CD8-positive, alpha-beta memory T cell (primary cell): ENCODE measurements at regions not wholly inside any gene's neighbourhood (a gene's known extent, or its start where the extent isn't known, plus 50 kb on each side); places are given as distances from the start of the nearest gene placed in this dataset.

Experiments used
- CTCF ChIA-PET: fragments of 350-600 bp; sonication (Branson Sonifier 250); formaldehyde crosslinking; loops from one replicate; lab custom pipeline; 2021; ENCODE audit warnings: antibody characterized with exemption; lab: Charles Lee
- POLR2A ChIA-PET: fragments of 350-600 bp; sonication (Branson Sonifier 250); formaldehyde crosslinking; loops from one replicate; lab custom pipeline; 2021; ENCODE audit warnings: antibody characterized with exemption; lab: Charles Lee
- DNase-seq, 5 donors: peaks; one replicate each; pipeline versions ENCODE4 v3.0.0 to v3.0.0-alpha.2; 2020 to 2022; ENCODE audit warnings: mixed read lengths in 1 of 5
- H3K27ac ChIP-seq: one replicate; pipeline ENCODE4 v1.7.0; 2013; ENCODE audit warnings: low read depth, mild to moderate bottlenecking, low read length, moderate library complexity
- H3K27me3 ChIP-seq: 2 replicates; pipeline ENCODE4 v1.7.0; 2013; ENCODE audit warnings: low read length, mild to moderate bottlenecking; ENCODE audit not compliant: insufficient read depth, poor library complexity, severe bottlenecking
- H3K36me3 ChIP-seq: 2 replicates; pipeline ENCODE4 v1.7.0; 2013; ENCODE audit warnings: mild to moderate bottlenecking, low read length, moderate library complexity; ENCODE audit not compliant: insufficient read depth
- H3K4me1 ChIP-seq: 2 replicates; pipeline ENCODE4 v1.7.0; 2013; ENCODE audit warnings: mild to moderate bottlenecking, low read length, moderate library complexity; ENCODE audit not compliant: insufficient read depth
- H3K4me3 ChIP-seq: 2 replicates; pipeline ENCODE4 v1.7.0; 2013; ENCODE audit warnings: mild to moderate bottlenecking, low read length
- H3K9me3 ChIP-seq: 2 replicates; pipeline ENCODE4 v1.7.0; 2013; ENCODE audit warnings: mild to moderate bottlenecking, low read length
- H3K27ac Mint-ChIP-seq, 8 donors: one replicate each; pipeline ENCODE4 v1.8.0; 2020 to 2021; ENCODE audit warnings: mixed read lengths in 8 of 8, mild to moderate bottlenecking in 6 of 8, inconsistent platforms in 3 of 8, moderate library complexity in 3 of 8
- H3K27me3 Mint-ChIP-seq, 2 donors: one replicate each; pipeline ENCODE4 v1.8.0; 2020 to 2021; ENCODE audit warnings: mixed read lengths in 2 of 2, mild to moderate bottlenecking in 1 of 2, moderate library complexity in 1 of 2
- H3K36me3 Mint-ChIP-seq, 3 donors: one replicate each; pipeline ENCODE4 v1.8.0; 2020 to 2021; ENCODE audit warnings: mixed read lengths in 3 of 3, inconsistent platforms in 1 of 3, mild to moderate bottlenecking in 1 of 3
- H3K4me1 Mint-ChIP-seq, 3 donors: one replicate each; pipeline ENCODE4 v1.8.0; 2020 to 2021; ENCODE audit warnings: mixed read lengths in 3 of 3, inconsistent platforms in 1 of 3, mild to moderate bottlenecking in 1 of 3
- H3K4me3 Mint-ChIP-seq, 7 donors: one replicate each; pipeline ENCODE4 v1.8.0; 2020 to 2021; ENCODE audit warnings: mixed read lengths in 7 of 7, mild to moderate bottlenecking in 6 of 7, moderate library complexity in 4 of 7, inconsistent platforms in 2 of 7
- H3K9me3 Mint-ChIP-seq, 5 donors: one replicate each; pipeline ENCODE4 v1.8.0; 2020 to 2022; ENCODE audit warnings: mixed read lengths in 5 of 5, mild to moderate bottlenecking in 3 of 5, moderate library complexity in 2 of 5, inconsistent platforms in 1 of 5

DNA sequence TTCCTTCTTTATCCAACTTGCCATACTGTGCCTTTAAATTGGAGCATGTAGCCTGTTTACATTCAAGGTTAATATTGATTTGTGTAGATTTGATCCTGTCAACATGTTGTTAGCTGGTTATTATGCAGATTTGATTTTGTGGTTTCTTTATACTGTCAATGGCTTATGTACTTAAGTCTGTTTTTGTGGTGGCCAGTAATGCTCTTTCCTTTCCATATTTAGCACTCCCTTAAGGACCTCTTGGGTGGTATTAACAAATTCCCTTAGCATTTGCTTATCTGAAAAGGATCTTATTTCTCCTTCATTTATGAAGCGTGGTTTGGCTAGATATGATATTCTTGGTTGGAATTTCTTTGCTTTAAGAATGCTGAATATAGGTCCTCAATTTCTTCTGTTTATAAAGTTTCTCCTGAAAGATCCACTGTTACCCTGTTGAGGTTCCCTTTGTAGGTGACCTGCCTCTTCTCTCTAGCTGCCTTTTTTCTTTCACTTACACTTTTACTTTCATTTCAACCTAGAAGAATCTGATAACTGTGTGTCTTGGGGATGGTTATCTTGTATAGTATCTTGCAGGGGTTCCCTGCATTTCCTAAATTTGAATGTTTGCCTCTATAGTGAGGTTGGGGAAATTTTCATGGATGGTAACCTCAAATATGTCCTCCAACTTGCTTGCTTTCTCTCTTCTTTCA lies 86.9 kb upstream of the NEGR1 start:
- Histone ChIP-seq H3K36me3 (no peaks in the 10 kb centered on the region), H3K27me3 (no peaks in the 10 kb centered on the region), H3K4me3 (no peak overlapping the region), H3K27ac (no peak overlapping the region), H3K9me3 (no peaks in the 10 kb centered on the region), H3K4me1 (no peaks in the 10 kb centered on the region)
- POLR2A ChIA-PET: no interaction called here
- no peak for DNase-seq
- Mint-ChIP-seq H3K36me3 (peaks cover 0 to 4% (median 0%) of the 10 kb centered on the region in 3 donors), H3K4me3 (no peak overlapping the region), H3K4me1 (no peaks in the 10 kb centered on the region), H3K27me3 (peaks cover 0 to 1% of the 10 kb centered on the region in 2 donors), H3K9me3 (peaks cover 3 to 40% (median 5%) of the 10 kb centered on the region in 5 donors), H3K27ac (no peak overlapping the region)
- CTCF ChIA-PET: no interaction called here

DNA sequence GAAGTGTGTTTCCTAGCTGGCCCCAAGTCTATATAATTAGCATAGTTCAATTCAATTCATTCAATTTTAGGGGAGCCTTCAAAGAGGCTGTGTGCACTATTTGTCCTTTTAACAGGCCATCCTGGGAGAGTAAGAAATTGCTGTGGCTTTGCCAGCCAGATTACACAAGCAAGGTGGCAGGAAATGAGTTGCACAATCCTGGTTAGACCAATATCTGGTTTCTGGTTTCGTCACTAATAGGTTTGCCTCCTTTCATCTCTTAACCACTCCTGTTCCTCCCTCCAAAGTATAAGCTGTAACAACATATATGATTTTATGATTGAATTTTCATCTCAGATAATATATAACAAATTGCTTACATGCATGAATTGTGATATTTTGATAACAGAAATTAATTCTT lies 84.1 kb upstream of the NEGR1 start:
- Mint-ChIP-seq H3K36me3 (peaks cover 0 to 4% (median 0%) of the 10 kb centered on the region in 3 donors), H3K27me3 (no peaks in the 10 kb centered on the region), H3K27ac (no peak overlapping the region), H3K9me3 (peaks cover 2 to 40% (median 4%) of the 10 kb centered on the region in 5 donors), H3K4me1 (no peaks in the 10 kb centered on the region), H3K4me3 (no peak overlapping the region)
- no peaks in the 10 kb centered on the region for H3K9me3 ChIP-seq
- H3K27ac ChIP-seq: no peak overlapping the region
- POLR2A ChIA-PET: no interaction called here
- H3K4me3 ChIP-seq: no peak overlapping the region
- no peaks in the 10 kb centered on the region for H3K36me3 ChIP-seq
- DNase-seq: no peak
- H3K27me3 ChIP-seq: no peaks in the 10 kb centered on the region
- no peaks in the 10 kb centered on the region for H3K4me1 ChIP-seq
- CTCF ChIA-PET: no interaction called here

DNA sequence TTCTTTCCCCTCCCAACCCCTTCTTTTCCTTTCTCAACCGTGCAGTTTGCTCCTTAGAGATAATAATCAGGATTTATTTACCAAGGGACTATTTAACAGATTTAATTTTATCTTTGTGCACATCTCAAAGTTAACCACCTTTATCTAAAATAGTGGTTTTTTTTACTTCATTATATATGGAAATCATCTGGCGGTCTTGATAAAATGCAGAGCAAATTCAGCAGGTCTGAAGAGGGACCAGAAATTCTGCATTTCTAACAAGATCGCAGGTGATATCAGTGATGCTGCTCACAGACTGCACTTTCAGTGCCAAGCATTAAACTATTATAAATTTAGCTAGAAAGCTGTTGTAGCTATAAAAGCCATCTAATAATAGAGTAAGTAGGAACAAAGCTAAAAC lies 83.4 kb upstream of the NEGR1 start:
- no peak overlapping the region for H3K4me3 Mint-ChIP-seq
- Histone ChIP-seq H3K4me3 (no peak overlapping the region), H3K27me3 (no peaks in the 10 kb centered on the region), H3K4me1 (no peaks in the 10 kb centered on the region), H3K9me3 (no peaks in the 10 kb centered on the region), H3K27ac (no peak overlapping the region), H3K36me3 (no peaks in the 10 kb centered on the region)
- ChIA-PET POLR2A (no interaction called here), CTCF (no interaction called here)
- peaks cover 0 to 4% (median 0%) of the 10 kb centered on the region in 3 donors for H3K36me3 Mint-ChIP-seq
- H3K27ac Mint-ChIP-seq: no peak overlapping the region
- DNase-seq: no peak
- no peaks in the 10 kb centered on the region for H3K4me1 Mint-ChIP-seq
- no peaks in the 10 kb centered on the region for H3K27me3 Mint-ChIP-seq
- peaks cover 3 to 40% (median 4%) of the 10 kb centered on the region in 5 donors for H3K9me3 Mint-ChIP-seq

GRCh38 chr1:72362538-72362937 lies 80.2 kb upstream of the NEGR1 start:
- Mint-ChIP-seq H3K36me3 (no peaks in the 10 kb centered on the region), H3K27ac (no peak overlapping the region), H3K4me1 (no peaks in the 10 kb centered on the region), H3K9me3 (peaks cover 0 to 24% (median 4%) of the 10 kb centered on the region in 5 donors), H3K27me3 (no peaks in the 10 kb centered on the region), H3K4me3 (no peak overlapping the region)
- ChIA-PET POLR2A (no interaction called here), CTCF (no interaction called here)
- Histone ChIP-seq H3K27ac (no peak overlapping the region), H3K36me3 (no peaks in the 10 kb centered on the region), H3K9me3 (no peaks in the 10 kb centered on the region), H3K4me1 (no peaks in the 10 kb centered on the region), H3K4me3 (no peak overlapping the region), H3K27me3 (no peaks in the 10 kb centered on the region)
- DNase-seq: no peak

DNA sequence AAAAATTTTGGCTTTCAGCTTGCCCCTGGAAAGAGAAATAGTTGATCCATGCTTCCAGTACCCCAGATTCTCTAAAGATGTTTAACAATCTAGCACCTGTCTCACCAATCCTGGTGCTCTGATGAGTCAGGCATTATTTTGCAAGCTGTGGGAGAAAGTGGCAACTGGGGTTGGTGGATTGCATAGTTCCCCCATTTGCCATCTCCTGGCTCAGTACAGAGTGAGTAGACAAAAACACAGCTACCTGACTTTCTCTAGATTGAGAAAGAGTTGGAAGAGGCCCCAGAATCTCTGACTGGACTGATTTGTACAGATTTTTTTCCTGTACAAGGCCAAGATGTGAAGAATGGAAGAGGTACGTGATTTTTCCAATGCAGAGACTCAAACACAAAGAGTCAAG lies 75.1 kb upstream of the NEGR1 start:
- no peak overlapping the region for H3K27ac ChIP-seq
- H3K4me3 Mint-ChIP-seq: no peak overlapping the region
- H3K27ac Mint-ChIP-seq: no peak overlapping the region
- no peaks in the 10 kb centered on the region for H3K36me3 ChIP-seq
- H3K4me1 ChIP-seq: no peaks in the 10 kb centered on the region
- no peaks in the 10 kb centered on the region for H3K36me3 Mint-ChIP-seq
- POLR2A ChIA-PET: no interaction called here
- H3K27me3 Mint-ChIP-seq: peaks cover 0 to 1% of the 10 kb centered on the region in 2 donors
- H3K4me3 ChIP-seq: no peak overlapping the region
- H3K9me3 Mint-ChIP-seq: peaks cover 0 to 18% (median 8%) of the 10 kb centered on the region in 5 donors
- no peaks in the 10 kb centered on the region for H3K27me3 ChIP-seq
- H3K4me1 Mint-ChIP-seq: no peaks in the 10 kb centered on the region
- DNase-seq: no peak
- no peaks in the 10 kb centered on the region for H3K9me3 ChIP-seq
- CTCF ChIA-PET: no interaction called here

DNA sequence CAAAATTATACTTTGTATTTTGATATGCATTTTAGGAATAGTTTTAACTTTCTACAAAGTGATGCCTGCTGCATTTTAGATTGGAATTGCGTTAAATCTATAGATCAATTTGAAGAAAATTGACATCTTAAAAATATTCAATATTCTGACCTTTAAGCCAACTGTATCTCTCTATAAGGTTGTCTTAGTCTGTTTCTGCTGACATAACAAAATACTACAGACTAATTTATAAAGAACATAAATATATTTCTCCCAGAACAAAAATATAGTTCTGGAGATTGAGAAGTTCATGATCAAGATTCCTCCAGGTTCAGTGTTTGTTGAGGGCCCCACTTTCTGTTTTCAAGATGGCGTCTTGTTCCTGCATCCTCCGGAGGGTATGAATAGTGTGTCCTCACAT lies 73.6 kb upstream of the NEGR1 start:
- no peaks in the 10 kb centered on the region for H3K36me3 ChIP-seq
- POLR2A ChIA-PET: no interaction called here
- H3K4me3 ChIP-seq: no peak overlapping the region
- Mint-ChIP-seq H3K4me1 (no peaks in the 10 kb centered on the region), H3K9me3 (peaks cover 0 to 19% (median 9%) of the 10 kb centered on the region in 5 donors), H3K4me3 (no peak overlapping the region), H3K36me3 (no peaks in the 10 kb centered on the region), H3K27ac (no peak overlapping the region), H3K27me3 (peaks cover 0 to 1% of the 10 kb centered on the region in 2 donors)
- no peaks in the 10 kb centered on the region for H3K4me1 ChIP-seq
- no peaks in the 10 kb centered on the region for H3K27me3 ChIP-seq
- DNase-seq: no peak
- H3K9me3 ChIP-seq: no peaks in the 10 kb centered on the region
- no peak overlapping the region for H3K27ac ChIP-seq
- CTCF ChIA-PET: no interaction called here

- no peak for DNase-seq
- H3K4me3 ChIP-seq: no peak overlapping the region
- CTCF ChIA-PET: no interaction called here
- H3K4me1 ChIP-seq: no peaks in the 10 kb centered on the region
- no peaks in the 10 kb centered on the region for H3K36me3 ChIP-seq
- Mint-ChIP-seq H3K4me3 (no peak overlapping the region), H3K27ac (no peak overlapping the region), H3K27me3 (no peaks in the 10 kb centered on the region), H3K4me1 (no peaks in the 10 kb centered on the region), H3K36me3 (no peaks in the 10 kb centered on the region), H3K9me3 (peaks cover 0 to 30% (median 0%) of the 10 kb centered on the region in 5 donors)
- no peaks in the 10 kb centered on the region for H3K9me3 ChIP-seq
- no peak overlapping the region for H3K27ac ChIP-seq
- no peaks in the 10 kb centered on the region for H3K27me3 ChIP-seq
- POLR2A ChIA-PET: no interaction called here
Measured at GRCh38 chr1:72341661-72342060, 59.3 kb upstream of the NEGR1 start.

- H3K9me3 Mint-ChIP-seq: peaks cover 0 to 21% (median 0%) of the 10 kb centered on the region in 5 donors
- no peaks in the 10 kb centered on the region for H3K4me1 Mint-ChIP-seq
- H3K36me3 Mint-ChIP-seq: no peaks in the 10 kb centered on the region
- ChIA-PET POLR2A (no interaction called here), CTCF (no interaction called here)
- no peaks in the 10 kb centered on the region for H3K27me3 Mint-ChIP-seq
- Histone ChIP-seq H3K4me1 (no peaks in the 10 kb centered on the region), H3K9me3 (no peaks in the 10 kb centered on the region), H3K4me3 (no peak overlapping the region), H3K27me3 (no peaks in the 10 kb centered on the region), H3K27ac (no peak overlapping the region), H3K36me3 (no peaks in the 10 kb centered on the region)
- no peak overlapping the region for H3K4me3 Mint-ChIP-seq
- H3K27ac Mint-ChIP-seq: no peak overlapping the region
- DNase-seq: no peak
Measured at GRCh38 chr1:72336776-72337175, 54.4 kb upstream of the NEGR1 start.
